ENCODE measurements at regions not wholly inside any gene's neighbourhood (a gene's known extent, or its start where the extent isn't known, plus 50 kb on each side); places are given as distances from the start of the nearest gene placed in this dataset.

DNA sequence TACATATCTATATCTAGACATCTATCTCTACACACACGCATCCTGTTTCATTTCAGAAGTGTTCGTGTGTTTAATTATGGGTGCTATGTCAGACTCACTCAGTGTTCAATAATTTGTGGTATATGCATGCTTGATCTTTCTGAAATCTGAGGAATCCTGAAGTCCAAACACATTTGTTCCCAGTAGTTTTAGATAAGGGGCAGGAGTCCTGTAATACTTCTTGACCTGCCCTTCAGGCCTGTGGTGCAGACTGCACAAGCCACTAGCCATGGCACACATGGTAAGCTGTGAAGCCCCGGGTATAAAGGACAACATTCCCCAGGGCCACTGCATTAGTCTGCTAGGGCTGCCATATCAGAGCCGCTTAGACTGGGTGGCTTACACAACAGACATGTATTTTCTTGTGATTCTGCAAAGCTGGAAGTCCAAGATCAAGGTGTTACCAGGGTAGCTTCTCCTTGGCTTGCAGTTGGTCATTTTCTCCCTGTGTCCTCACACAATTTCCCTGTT is 267.2 kb downstream of the RHOU start:
- TF ChIP-seq, protein P1, sequence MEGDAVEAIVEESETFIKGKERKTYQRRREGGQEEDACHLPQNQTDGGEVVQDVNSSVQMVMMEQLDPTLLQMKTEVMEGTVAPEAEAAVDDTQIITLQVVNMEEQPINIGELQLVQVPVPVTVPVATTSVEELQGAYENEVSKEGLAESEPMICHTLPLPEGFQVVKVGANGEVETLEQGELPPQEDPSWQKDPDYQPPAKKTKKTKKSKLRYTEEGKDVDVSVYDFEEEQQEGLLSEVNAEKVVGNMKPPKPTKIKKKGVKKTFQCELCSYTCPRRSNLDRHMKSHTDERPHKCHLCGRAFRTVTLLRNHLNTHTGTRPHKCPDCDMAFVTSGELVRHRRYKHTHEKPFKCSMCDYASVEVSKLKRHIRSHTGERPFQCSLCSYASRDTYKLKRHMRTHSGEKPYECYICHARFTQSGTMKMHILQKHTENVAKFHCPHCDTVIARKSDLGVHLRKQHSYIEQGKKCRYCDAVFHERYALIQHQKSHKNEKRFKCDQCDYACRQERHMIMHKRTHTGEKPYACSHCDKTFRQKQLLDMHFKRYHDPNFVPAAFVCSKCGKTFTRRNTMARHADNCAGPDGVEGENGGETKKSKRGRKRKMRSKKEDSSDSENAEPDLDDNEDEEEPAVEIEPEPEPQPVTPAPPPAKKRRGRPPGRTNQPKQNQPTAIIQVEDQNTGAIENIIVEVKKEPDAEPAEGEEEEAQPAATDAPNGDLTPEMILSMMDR (conservative IDR thresholded peaks at IDR 0.05; ENCODE audit: low read depth in 2 of 2), result no peak
- no peak for TF ChIP-seq EZH2 (IDR thresholded peaks at IDR 0.05; ENCODE audit: low read depth, unreplicated experiment)
- no peak for TF ChIP-seq EZH2phosphoT487 (IDR thresholded peaks at IDR 0.05; ENCODE audit: unreplicated experiment)
- TF ChIP-seq JUNB (IDR thresholded peaks at IDR 0.05; ENCODE audit: unreplicated experiment), result no peak
- no peak for TF ChIP-seq POLR2AphosphoS5 (IDR thresholded peaks at IDR 0.05; ENCODE audit: low read depth)
- TF ChIP-seq CREB1 (CRISPR knock-in tag; IDR thresholded peaks at IDR 0.05; ENCODE audit: low read depth), result no peak
- TF ChIP-seq REST (IDR thresholded peaks at IDR 0.05; ENCODE audit: unreplicated experiment), result no peak
- no peak for TF ChIP-seq STAT1 (IDR thresholded peaks at IDR 0.05; ENCODE audit: unreplicated experiment)
- no peak for TF ChIP-seq ZNF331 (CRISPR knock-in tag; IDR thresholded peaks at IDR 0.05; ENCODE audit: low read depth)
- TF ChIP-seq NANOG (IDR thresholded peaks at IDR 0.05; ENCODE audit: borderline replicate concordance), result no peak
- no peak for TF ChIP-seq ETS1 (IDR thresholded peaks at IDR 0.05)
- no peak for TF ChIP-seq ZNF114 (CRISPR knock-in tag; IDR thresholded peaks at IDR 0.05)

All from GM23338 (cell line).